ENCODE measurements at regions not wholly inside any gene's neighbourhood (a gene's known extent, or its start where the extent isn't known, plus 50 kb on each side); places are given as distances from the start of the nearest gene placed in this dataset.

GRCh38 chr5:129356846-129357245, 103.3 kb upstream of the ADAMTS19 start:
- H3K4me3 ChIP-seq (replicated peaks in 1 of 2; ENCODE audit: low read depth in 1 of 2, low read length in 2 of 2), result no peak overlapping the region
- ATAC-seq (no peak), DNase-seq (ENCODE audit: low read depth, low spot score) (no peak)
- no peaks in the 10 kb centered on the region for H3K27me3 ChIP-seq (ENCODE audit: insufficient read depth, low read length)
- ChIA-PET CTCF (no interaction called here), RAD21 (ENCODE audit: low non-redundant PET in 1 of 2, low total read pairs in 2 of 2, uncharacterized antibody in 2 of 2, unreplicated experiment in 2 of 2) (no interaction called here), POLR2A (no interaction called here)
- H3K79me2 ChIP-seq (ENCODE audit: insufficient read depth, low read length), result no peaks in the 10 kb centered on the region
- no peaks in the 10 kb centered on the region for H3K9me3 ChIP-seq (ENCODE audit: control insufficient read depth in 1 of 2, insufficient read depth in 1 of 2, low read depth in 1 of 2, low read length in 2 of 2)
- H3K27ac ChIP-seq (ENCODE audit: low read depth, low read length), result no peak overlapping the region
- H3K9me2 ChIP-seq (ENCODE audit: insufficient read depth), result no peaks in the 10 kb centered on the region
- H2AFZ ChIP-seq (ENCODE audit: low read depth, low read length, poor library complexity, severe bottlenecking), result no peak overlapping the region
- no peak overlapping the region for H3K4me2 ChIP-seq (ENCODE audit: low read length)
- no peaks in the 10 kb centered on the region for H3K36me3 ChIP-seq (ENCODE audit: control insufficient read depth in 1 of 2, insufficient read depth in 2 of 2, low read length in 2 of 2)
- no peaks in the 10 kb centered on the region for H4K20me1 ChIP-seq (ENCODE audit: insufficient read depth)
- TF ChIP-seq SIN3A (IDR thresholded peaks at IDR 0.05; ENCODE audit: low read depth) (no peak), JUND (IDR thresholded peaks at IDR 0.05) (no peak), SRF (IDR thresholded peaks at IDR 0.05; ENCODE audit: low read depth) (no peak)
- BruUV-seq (replicated peaks), result no TSS peak
- no peak overlapping the region for H3K9ac ChIP-seq (ENCODE audit: low read length)
- intact Hi-C loops (cut with micrococcal nuclease), result no loop called here
- no peaks in the 10 kb centered on the region for H3K4me1 ChIP-seq (ENCODE audit: control insufficient read depth in 1 of 2, insufficient read depth in 2 of 2, low read length in 2 of 2)

DNA sequence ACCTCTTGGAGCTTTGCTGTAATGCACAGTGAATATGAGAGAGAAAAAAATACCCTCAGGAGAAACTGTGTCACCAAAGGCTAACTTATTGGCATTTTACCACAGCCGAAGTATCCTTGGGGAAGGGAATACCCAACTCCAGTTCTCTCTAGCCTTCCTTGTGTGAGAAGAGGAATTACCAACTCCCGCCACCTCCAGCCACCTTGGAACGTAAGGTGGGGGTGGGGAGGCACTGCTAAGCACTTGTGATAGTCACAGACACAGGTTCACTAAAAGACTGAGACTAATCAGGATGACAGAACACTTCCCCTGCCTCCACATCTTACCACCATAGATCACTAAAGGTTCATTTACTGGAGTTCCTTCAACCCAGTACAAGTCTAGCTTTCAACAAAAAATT, 102.0 kb upstream of the ADAMTS19 start:
- no TSS peak for BruUV-seq (replicated peaks)
- intact Hi-C loops (cut with micrococcal nuclease), result no loop called here
- H3K4me3 ChIP-seq (replicated peaks in 1 of 2; ENCODE audit: low read depth in 1 of 2, low read length in 2 of 2), result no peak overlapping the region
- ChIA-PET POLR2A (no interaction called here), RAD21 (ENCODE audit: low non-redundant PET in 1 of 2, low total read pairs in 2 of 2, uncharacterized antibody in 2 of 2, unreplicated experiment in 2 of 2) (no interaction called here), CTCF (no interaction called here)
- no peaks in the 10 kb centered on the region for H3K36me3 ChIP-seq (ENCODE audit: control insufficient read depth in 1 of 2, insufficient read depth in 2 of 2, low read length in 2 of 2)
- H3K9me2 ChIP-seq (ENCODE audit: insufficient read depth), result no peaks in the 10 kb centered on the region
- no peak overlapping the region for H3K4me2 ChIP-seq (ENCODE audit: low read length)
- no peaks in the 10 kb centered on the region for H3K9me3 ChIP-seq (ENCODE audit: control insufficient read depth in 1 of 2, insufficient read depth in 1 of 2, low read depth in 1 of 2, low read length in 2 of 2)
- no peak overlapping the region for H3K27ac ChIP-seq (ENCODE audit: low read depth, low read length)
- no peaks in the 10 kb centered on the region for H3K79me2 ChIP-seq (ENCODE audit: insufficient read depth, low read length)
- DNase-seq (ENCODE audit: low read depth, low spot score) (no peak), ATAC-seq (no peak)
- no peaks in the 10 kb centered on the region for H4K20me1 ChIP-seq (ENCODE audit: insufficient read depth)
- H3K9ac ChIP-seq (ENCODE audit: low read length), result no peak overlapping the region
- H3K4me1 ChIP-seq (ENCODE audit: control insufficient read depth in 1 of 2, insufficient read depth in 2 of 2, low read length in 2 of 2), result no peaks in the 10 kb centered on the region
- H2AFZ ChIP-seq (ENCODE audit: low read depth, low read length, poor library complexity, severe bottlenecking), result no peak overlapping the region
- no peaks in the 10 kb centered on the region for H3K27me3 ChIP-seq (ENCODE audit: insufficient read depth, low read length)
- TF ChIP-seq EZH2 (IDR thresholded peaks at IDR 0.05) (no peak), ZNF274 (IDR thresholded peaks at IDR 0.05; ENCODE audit: low read depth, low read length) (no peak), EZH2phosphoT487 (IDR thresholded peaks at IDR 0.05; ENCODE audit: borderline replicate concordance) (no peak), RAD21 (IDR thresholded peaks at IDR 0.05; ENCODE audit: low read depth) (no peak), CBX3 (IDR thresholded peaks at IDR 0.05; ENCODE audit: low read depth) (no peak), ATF3 (IDR thresholded peaks at IDR 0.05) (no peak), CTCF (IDR thresholded peaks at IDR 0.05 in 2 of 3, conservative IDR thresholded peaks at IDR 0.05 in 1 of 3; ENCODE audit: borderline replicate concordance in 1 of 3, insufficient read depth in 1 of 3, low read depth in 2 of 3, low read length in 2 of 3) (no peak), POLR2A (IDR thresholded peaks at IDR 0.05; ENCODE audit: borderline replicate concordance, extremely low read depth, insufficient read depth, insufficient read length) (no peak), YY1 (IDR thresholded peaks at IDR 0.05; ENCODE audit: extremely low read depth, insufficient replicate concordance, low read depth, low read length) (no peak), TCF7L2 (IDR thresholded peaks at IDR 0.05; ENCODE audit: borderline replicate concordance, extremely low read depth, insufficient read depth, insufficient read length) (no peak)
- TF ChIP-seq, protein P1, sequence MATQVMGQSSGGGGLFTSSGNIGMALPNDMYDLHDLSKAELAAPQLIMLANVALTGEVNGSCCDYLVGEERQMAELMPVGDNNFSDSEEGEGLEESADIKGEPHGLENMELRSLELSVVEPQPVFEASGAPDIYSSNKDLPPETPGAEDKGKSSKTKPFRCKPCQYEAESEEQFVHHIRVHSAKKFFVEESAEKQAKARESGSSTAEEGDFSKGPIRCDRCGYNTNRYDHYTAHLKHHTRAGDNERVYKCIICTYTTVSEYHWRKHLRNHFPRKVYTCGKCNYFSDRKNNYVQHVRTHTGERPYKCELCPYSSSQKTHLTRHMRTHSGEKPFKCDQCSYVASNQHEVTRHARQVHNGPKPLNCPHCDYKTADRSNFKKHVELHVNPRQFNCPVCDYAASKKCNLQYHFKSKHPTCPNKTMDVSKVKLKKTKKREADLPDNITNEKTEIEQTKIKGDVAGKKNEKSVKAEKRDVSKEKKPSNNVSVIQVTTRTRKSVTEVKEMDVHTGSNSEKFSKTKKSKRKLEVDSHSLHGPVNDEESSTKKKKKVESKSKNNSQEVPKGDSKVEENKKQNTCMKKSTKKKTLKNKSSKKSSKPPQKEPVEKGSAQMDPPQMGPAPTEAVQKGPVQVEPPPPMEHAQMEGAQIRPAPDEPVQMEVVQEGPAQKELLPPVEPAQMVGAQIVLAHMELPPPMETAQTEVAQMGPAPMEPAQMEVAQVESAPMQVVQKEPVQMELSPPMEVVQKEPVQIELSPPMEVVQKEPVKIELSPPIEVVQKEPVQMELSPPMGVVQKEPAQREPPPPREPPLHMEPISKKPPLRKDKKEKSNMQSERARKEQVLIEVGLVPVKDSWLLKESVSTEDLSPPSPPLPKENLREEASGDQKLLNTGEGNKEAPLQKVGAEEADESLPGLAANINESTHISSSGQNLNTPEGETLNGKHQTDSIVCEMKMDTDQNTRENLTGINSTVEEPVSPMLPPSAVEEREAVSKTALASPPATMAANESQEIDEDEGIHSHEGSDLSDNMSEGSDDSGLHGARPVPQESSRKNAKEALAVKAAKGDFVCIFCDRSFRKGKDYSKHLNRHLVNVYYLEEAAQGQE (IDR thresholded peaks at IDR 0.05; ENCODE audit: low read depth), result no peak
